Natural killer cell (primary cell): ENCODE measurements at regions not wholly inside any gene's neighbourhood (a gene's known extent, or its start where the extent isn't known, plus 50 kb on each side); places are given as distances from the start of the nearest gene placed in this dataset.

Experiments
- ATAC-seq, 3 donors: fragments of 150-1000 bp in 2 of 3; fragments of 200-7000 bp in 1 of 3; cut with Tn5 transposase; 1 replicate in 1 of 3; 2 replicates in 2 of 3; pipeline ENCODE4 v1.10.0; 2021; ENCODE audit warnings: mild to moderate bottlenecking in 2 of 3, moderate library complexity in 2 of 3
- DNase-seq, 2 donors: peaks; one replicate each; pipeline versions ENCODE4 v3.0.0 to v3.0.0-alpha.2; 2013 to 2021; ENCODE audit warnings: mixed read lengths in 1 of 2
- H3K27ac ChIP-seq: one replicate; pipeline ENCODE4 v1.5.1; 2013; ENCODE audit warnings: mild to moderate bottlenecking, low read length
- H3K27me3 ChIP-seq: one replicate; pipeline ENCODE4 v1.6.1; 2013; ENCODE audit warnings: low read length; ENCODE audit not compliant: control insufficient read depth, insufficient read depth
- H3K36me3 ChIP-seq: one replicate; pipeline ENCODE4 v1.6.1; 2013; ENCODE audit warnings: low read length; ENCODE audit not compliant: control insufficient read depth, insufficient read depth
- H3K4me1 ChIP-seq: one replicate; pipeline ENCODE4 v1.6.1; 2013; ENCODE audit warnings: low read length; ENCODE audit not compliant: control insufficient read depth, insufficient read depth
- H3K4me3 ChIP-seq: one replicate; pipeline ENCODE4 v1.5.1; 2013; ENCODE audit warnings: low read length
- H3K9me3 ChIP-seq: one replicate; pipeline ENCODE4 v1.6.1; 2013; ENCODE audit warnings: low read length; ENCODE audit not compliant: control insufficient read depth, insufficient read depth
- H3K27ac Mint-ChIP-seq, 2 donors: one replicate each; pipeline ENCODE4 v1.8.0; 2022; ENCODE audit warnings: mild to moderate bottlenecking in 2 of 2, mixed read lengths in 2 of 2, moderate library complexity in 1 of 2
- H3K27me3 Mint-ChIP-seq, 2 donors: one replicate each; pipeline ENCODE4 v1.8.0; 2022; ENCODE audit warnings: low read depth in 2 of 2, mixed read lengths in 2 of 2
- H3K36me3 Mint-ChIP-seq: one replicate; pipeline ENCODE4 v1.8.0; 2022; ENCODE audit warnings: mixed read lengths
- H3K4me1 Mint-ChIP-seq, 2 donors: one replicate each; pipeline ENCODE4 v1.8.0; 2022; ENCODE audit warnings: mixed read lengths in 2 of 2
- H3K4me3 Mint-ChIP-seq: one replicate; pipeline ENCODE4 v1.8.0; 2022; ENCODE audit warnings: mild to moderate bottlenecking, moderate library complexity, mixed read lengths
- H3K9me3 Mint-ChIP-seq, 2 donors: one replicate each; pipeline ENCODE4 v1.8.0; 2022; ENCODE audit warnings: mixed read lengths in 2 of 2
- WGBS: methylation state at CpG from one replicate; pipeline ENCODE4 v1.1.7; 2013; ENCODE audit warnings: missing lambda C conversion rate; ENCODE audit not compliant: insufficient coverage; 5-methylcytosine and 5-hydroxymethylcytosine counted together
- intact Hi-C: fragments of 100-400 bp; cut with micrococcal nuclease; formaldehyde crosslinking; loops from one replicate; pipeline ENCODE4 v1.14.2; 2022
- TF ChIP-seq, protein P1 (sequence below): fragments of 200-600 bp; IDR thresholded peaks from one replicate; pipeline ENCODE4 v1.8.0; 2022; ENCODE audit warnings: antibody characterized with exemption

DNA sequence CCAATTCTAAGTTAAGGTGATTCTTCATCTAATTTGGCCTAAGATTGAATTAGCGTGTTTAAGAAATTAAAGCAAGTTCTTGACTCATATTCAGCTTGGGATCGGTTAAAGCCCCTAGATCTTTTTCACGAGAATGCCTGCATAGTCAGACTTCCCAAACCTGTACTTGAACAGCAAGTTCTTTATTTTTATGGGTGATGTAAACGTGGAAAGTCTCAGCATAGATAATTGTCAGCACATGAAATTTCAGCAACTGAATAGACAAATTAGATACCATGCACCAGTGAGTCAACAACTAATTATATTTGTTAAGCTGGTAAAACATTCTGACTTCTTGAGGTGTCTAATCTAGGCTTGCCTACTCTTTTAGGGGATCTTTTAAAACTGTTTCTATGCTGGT lies 183.1 kb upstream of the TNFAIP3 start:
- no peaks in the 10 kb centered on the region for H3K9me3 ChIP-seq
- Mint-ChIP-seq H3K27me3 (peaks cover 11 to 28% of the 10 kb centered on the region in 2 donors), H3K9me3 (no peaks in the 10 kb centered on the region), H3K27ac (no peak overlapping the region), H3K4me1 (no peaks in the 10 kb centered on the region), H3K36me3 (no peaks in the 10 kb centered on the region), H3K4me3 (no peak overlapping the region)
- H3K36me3 ChIP-seq: no peaks in the 10 kb centered on the region
- intact Hi-C loops: no loop called here
- no peaks in the 10 kb centered on the region for H3K27me3 ChIP-seq
- H3K4me1 ChIP-seq: no peaks in the 10 kb centered on the region
- ATAC-seq (no peak), DNase-seq (no peak)
- no peak overlapping the region for H3K4me3 ChIP-seq
- H3K27ac ChIP-seq: no peak overlapping the region
- WGBS: 70% methylated on average over 4 of the region's 4 CpGs
- TF ChIP-seq, protein P1, sequence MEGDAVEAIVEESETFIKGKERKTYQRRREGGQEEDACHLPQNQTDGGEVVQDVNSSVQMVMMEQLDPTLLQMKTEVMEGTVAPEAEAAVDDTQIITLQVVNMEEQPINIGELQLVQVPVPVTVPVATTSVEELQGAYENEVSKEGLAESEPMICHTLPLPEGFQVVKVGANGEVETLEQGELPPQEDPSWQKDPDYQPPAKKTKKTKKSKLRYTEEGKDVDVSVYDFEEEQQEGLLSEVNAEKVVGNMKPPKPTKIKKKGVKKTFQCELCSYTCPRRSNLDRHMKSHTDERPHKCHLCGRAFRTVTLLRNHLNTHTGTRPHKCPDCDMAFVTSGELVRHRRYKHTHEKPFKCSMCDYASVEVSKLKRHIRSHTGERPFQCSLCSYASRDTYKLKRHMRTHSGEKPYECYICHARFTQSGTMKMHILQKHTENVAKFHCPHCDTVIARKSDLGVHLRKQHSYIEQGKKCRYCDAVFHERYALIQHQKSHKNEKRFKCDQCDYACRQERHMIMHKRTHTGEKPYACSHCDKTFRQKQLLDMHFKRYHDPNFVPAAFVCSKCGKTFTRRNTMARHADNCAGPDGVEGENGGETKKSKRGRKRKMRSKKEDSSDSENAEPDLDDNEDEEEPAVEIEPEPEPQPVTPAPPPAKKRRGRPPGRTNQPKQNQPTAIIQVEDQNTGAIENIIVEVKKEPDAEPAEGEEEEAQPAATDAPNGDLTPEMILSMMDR: no peak

DNA sequence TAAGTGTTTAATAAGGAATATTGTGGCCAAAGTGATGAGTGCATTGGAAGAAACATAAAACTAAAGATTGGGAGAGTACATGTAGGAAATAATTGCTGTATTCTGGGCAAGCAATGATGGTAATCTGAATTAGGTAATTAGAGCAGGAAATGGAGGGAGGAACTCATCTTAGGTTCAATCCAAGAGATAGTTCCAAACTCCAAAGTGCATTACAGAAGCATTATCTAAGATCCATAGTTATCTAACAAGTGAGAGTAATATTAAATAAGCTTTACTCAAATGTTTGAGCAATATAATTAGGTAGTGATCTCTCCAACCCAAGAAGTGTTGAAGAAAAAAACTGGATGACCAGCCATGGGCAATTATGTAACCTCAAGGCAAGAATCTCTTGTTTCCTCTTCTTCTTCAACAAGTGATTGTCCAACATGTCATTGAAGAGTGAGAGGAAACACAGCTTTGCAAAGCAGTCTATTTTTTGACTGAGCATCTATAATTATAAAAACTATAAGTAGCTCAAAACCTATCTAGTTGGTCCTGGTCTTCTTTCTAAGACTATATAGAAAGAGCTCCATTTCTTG lies 181.2 kb upstream of the TNFAIP3 start:
- no peaks in the 10 kb centered on the region for H3K36me3 ChIP-seq
- Mint-ChIP-seq H3K36me3 (no peaks in the 10 kb centered on the region), H3K4me3 (no peak overlapping the region), H3K27ac (no peak overlapping the region), H3K9me3 (no peaks in the 10 kb centered on the region), H3K4me1 (no peaks in the 10 kb centered on the region), H3K27me3 (peaks cover 8 to 22% of the 10 kb centered on the region in 2 donors)
- H3K4me1 ChIP-seq: no peaks in the 10 kb centered on the region
- H3K27ac ChIP-seq: no peak overlapping the region
- DNase-seq: no peak
- TF ChIP-seq, protein P1: no peak
- no peak for ATAC-seq
- no peaks in the 10 kb centered on the region for H3K9me3 ChIP-seq
- H3K4me3 ChIP-seq: no peak overlapping the region
- H3K27me3 ChIP-seq: no peaks in the 10 kb centered on the region
- intact Hi-C loops: no loop called here

DNA sequence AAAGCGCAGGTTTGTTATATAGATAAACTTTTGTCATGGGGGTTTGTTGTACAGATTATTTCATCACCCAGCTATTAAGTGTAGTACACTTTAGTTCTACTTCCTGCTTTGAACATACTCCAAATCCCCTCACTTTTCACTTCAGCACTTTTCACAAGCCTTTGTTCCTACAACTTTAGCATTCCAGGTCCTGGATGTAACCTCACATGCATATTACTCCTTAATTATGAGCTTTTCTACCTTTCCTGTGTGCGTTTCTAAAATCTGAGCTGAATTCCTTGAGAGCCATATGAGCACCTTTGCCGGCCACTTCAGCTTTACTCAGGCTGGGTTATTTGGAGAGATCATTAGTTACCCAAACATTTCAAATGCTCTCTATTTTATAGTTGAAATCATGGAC lies 179.2 kb upstream of the TNFAIP3 start:
- Histone ChIP-seq H3K9me3 (no peaks in the 10 kb centered on the region), H3K36me3 (no peaks in the 10 kb centered on the region), H3K4me3 (no peak overlapping the region), H3K27me3 (no peaks in the 10 kb centered on the region), H3K4me1 (no peaks in the 10 kb centered on the region), H3K27ac (no peak overlapping the region)
- Mint-ChIP-seq H3K27ac (no peak overlapping the region), H3K4me3 (no peak overlapping the region), H3K9me3 (no peaks in the 10 kb centered on the region), H3K27me3 (peaks cover 5 to 22% of the 10 kb centered on the region in 2 donors), H3K36me3 (no peaks in the 10 kb centered on the region), H3K4me1 (no peaks in the 10 kb centered on the region)
- intact Hi-C loops: no loop called here
- TF ChIP-seq, protein P1: no peak
- no peak for ATAC-seq
- DNase-seq: no peak
- WGBS: 90% methylated on average over 2 of the region's 3 CpGs

DNA sequence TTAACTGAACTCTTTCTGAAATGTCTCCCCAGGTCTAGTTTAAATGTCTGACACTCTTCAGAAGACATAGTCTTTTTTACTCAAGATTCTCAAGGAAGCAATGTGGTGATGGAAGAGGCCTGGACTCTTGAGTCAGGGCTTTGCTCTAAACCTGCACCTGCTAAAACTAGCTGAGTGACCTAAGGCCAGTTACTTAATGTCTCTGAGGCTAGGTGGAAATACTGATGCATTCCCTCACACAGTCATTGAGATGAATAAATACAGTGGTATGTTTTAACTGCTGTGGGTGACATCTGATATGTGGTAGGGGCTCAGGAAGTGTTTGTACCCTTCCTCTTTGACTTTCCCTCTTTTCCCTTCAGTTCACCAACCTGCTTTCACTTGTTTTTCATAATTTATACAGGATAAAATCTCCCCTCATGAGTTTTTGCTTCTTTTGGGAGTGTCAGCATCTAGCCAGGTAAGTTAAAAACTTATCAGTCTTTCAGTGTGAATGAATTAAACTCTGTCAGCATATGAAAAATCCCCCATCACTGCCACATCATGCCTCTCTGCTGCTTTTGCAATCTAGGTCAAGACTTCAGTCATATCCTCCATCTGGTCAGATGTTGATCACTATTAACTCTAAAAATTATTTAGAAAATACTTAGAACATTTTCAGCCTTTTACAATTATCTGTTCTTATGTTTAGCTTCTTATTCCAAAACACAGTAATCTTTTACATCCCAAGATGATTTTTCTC lies 178.7 kb upstream of the TNFAIP3 start:
- no peaks in the 10 kb centered on the region for H3K9me3 ChIP-seq
- Mint-ChIP-seq H3K4me3 (no peak overlapping the region), H3K27ac (no peak overlapping the region), H3K36me3 (no peaks in the 10 kb centered on the region), H3K4me1 (no peaks in the 10 kb centered on the region), H3K27me3 (peaks cover 5 to 19% of the 10 kb centered on the region in 2 donors), H3K9me3 (no peaks in the 10 kb centered on the region)
- TF ChIP-seq, protein P1: no peak
- H3K27ac ChIP-seq: no peak overlapping the region
- DNase-seq (no peak), ATAC-seq (no peak)
- intact Hi-C loops: no loop called here
- H3K4me3 ChIP-seq: no peak overlapping the region
- H3K36me3 ChIP-seq: no peaks in the 10 kb centered on the region
- no peaks in the 10 kb centered on the region for H3K4me1 ChIP-seq
- H3K27me3 ChIP-seq: no peaks in the 10 kb centered on the region
